H9 (cell line): ENCODE measurements at regions not wholly inside any gene's neighbourhood (a gene's known extent, or its start where the extent isn't known, plus 50 kb on each side); places are given as distances from the start of the nearest gene placed in this dataset.

Source experiments
- DNase-seq: peaks from one replicate; pipeline ENCODE4 v3.0.0-alpha.2; 2017
- H2AFZ ChIP-seq: one replicate; pipeline ENCODE4 v1.6.1; 2013; ENCODE audit warnings: mild to moderate bottlenecking, low read length, control low read depth, moderate library complexity
- H2AK5ac ChIP-seq: 2 replicates; pipeline ENCODE4 v1.6.1; 2013; ENCODE audit warnings: low read length, control low read depth, mixed read lengths; ENCODE audit not compliant: insufficient read length
- H2BK120ac ChIP-seq: one replicate; pipeline ENCODE4 v1.6.1; 2013; ENCODE audit warnings: low read depth, mild to moderate bottlenecking, low read length, control low read depth, inconsistent platforms; ENCODE audit not compliant: poor library complexity, severe bottlenecking
- H2BK12ac ChIP-seq: 2 replicates; pipeline ENCODE4 v1.6.1; 2013; ENCODE audit warnings: low read length, control low read depth, mixed read lengths, low read depth; ENCODE audit not compliant: insufficient read length
- H2BK15ac ChIP-seq: 2 replicates; pipeline ENCODE4 v1.6.1; 2013; ENCODE audit warnings: low read depth, low read length, control low read depth
- H2BK20ac ChIP-seq: one replicate; pipeline ENCODE4 v1.6.1; 2013; ENCODE audit warnings: low read depth, mild to moderate bottlenecking, low read length, control low read depth, inconsistent platforms; ENCODE audit not compliant: poor library complexity, severe bottlenecking
- H2BK5ac ChIP-seq: 2 replicates; pipeline ENCODE4 v1.6.1; 2013; ENCODE audit warnings: low read length, control low read depth, mixed read lengths; ENCODE audit not compliant: insufficient read length
- H3K14ac ChIP-seq: 2 replicates; pipeline ENCODE4 v1.6.1; 2013; ENCODE audit warnings: low read length, control low read depth; ENCODE audit not compliant: insufficient read depth
- H3K18ac ChIP-seq: 2 replicates; pipeline ENCODE4 v1.6.1; 2013; ENCODE audit warnings: low read depth, mild to moderate bottlenecking, mixed read lengths, low read length, control low read depth; ENCODE audit not compliant: insufficient read length
- H3K23ac ChIP-seq: 2 replicates; pipeline ENCODE4 v1.6.1; 2013; ENCODE audit warnings: low read length, control low read depth, mixed read lengths, low read depth; ENCODE audit not compliant: insufficient read length
- H3K23me2 ChIP-seq: 2 replicates; pipeline ENCODE4 v1.6.1; 2013; ENCODE audit warnings: low read depth, mild to moderate bottlenecking, mixed read lengths, low read length, control low read depth; ENCODE audit not compliant: insufficient read length, poor library complexity, severe bottlenecking
- H3K27ac ChIP-seq: 2 replicates; pipeline ENCODE4 v1.5.1; 2013; ENCODE audit warnings: low read length, control low read depth, mixed read lengths, low read depth; ENCODE audit not compliant: insufficient read length
- H3K27me3 ChIP-seq: 2 replicates; pipeline ENCODE4 v1.6.1; 2013; ENCODE audit warnings: low read length, control low read depth, inconsistent platforms; ENCODE audit not compliant: insufficient read depth
- H3K4ac ChIP-seq: 2 replicates; pipeline ENCODE4 v1.6.1; 2013; ENCODE audit warnings: low read depth, mild to moderate bottlenecking, control low read depth, inconsistent platforms, low read length, moderate library complexity
- H3K4me1 ChIP-seq: 2 replicates; pipeline ENCODE4 v1.6.1; 2013; ENCODE audit warnings: low read length, control low read depth, inconsistent platforms; ENCODE audit not compliant: insufficient read depth
- H3K4me2 ChIP-seq: 2 replicates; pipeline ENCODE4 v1.6.1; 2013; ENCODE audit warnings: low read length, control low read depth, mixed read lengths; ENCODE audit not compliant: insufficient read length, insufficient read depth
- H3K56ac ChIP-seq: 2 replicates; pipeline ENCODE4 v1.6.1; 2013; ENCODE audit warnings: low read depth, mild to moderate bottlenecking, mixed read lengths, low read length, control low read depth; ENCODE audit not compliant: insufficient read length
- H3K79me1 ChIP-seq: 2 replicates; pipeline ENCODE4 v1.6.1; 2013; ENCODE audit warnings: low read depth, mild to moderate bottlenecking, moderate library complexity, low read length, control low read depth, inconsistent platforms; ENCODE audit not compliant: insufficient read depth, poor library complexity, severe bottlenecking
- H3K79me2 ChIP-seq: 2 replicates; pipeline ENCODE4 v1.6.1; 2013; ENCODE audit warnings: low read length, control low read depth, inconsistent platforms; ENCODE audit not compliant: insufficient read depth
- H3K9ac ChIP-seq: 2 replicates; pipeline ENCODE4 v1.6.1; 2013; ENCODE audit warnings: low read length, control low read depth, mixed read lengths; ENCODE audit not compliant: insufficient read length; ENCODE audit errors: extremely low read depth
- H3K9me3 ChIP-seq: one replicate; pipeline ENCODE4 v1.6.1; 2013; ENCODE audit warnings: low read depth, low read length, inconsistent platforms; ENCODE audit not compliant: control insufficient read depth
- H3T11ph ChIP-seq: one replicate; pipeline ENCODE4 v1.6.1; 2013; ENCODE audit warnings: mild to moderate bottlenecking, low read length, control low read depth, inconsistent platforms
- H4K20me1 ChIP-seq: one replicate; pipeline ENCODE4 v1.6.1; 2013; ENCODE audit not compliant: control insufficient read depth, insufficient read length, insufficient read depth
- H4K5ac ChIP-seq: 2 replicates; pipeline ENCODE4 v1.6.1; 2013; ENCODE audit warnings: low read depth, mild to moderate bottlenecking, mixed read lengths, low read length, control low read depth; ENCODE audit not compliant: insufficient read length
- H4K8ac ChIP-seq: replicated peaks from 2 replicates; pipeline ENCODE4 v1.6.1; 2013; ENCODE audit warnings: low read length, control low read depth, mixed read lengths, low read depth; ENCODE audit not compliant: insufficient read length
- H4K91ac ChIP-seq: 2 replicates; pipeline ENCODE4 v1.6.1; 2013; ENCODE audit warnings: low read depth, mild to moderate bottlenecking, moderate library complexity, mixed read lengths, low read length, control low read depth; ENCODE audit not compliant: insufficient read length
- H3K27ac Mint-ChIP-seq, 3 experiments: 2 replicates in 2 of 3; 3 replicates in 1 of 3; pipeline ENCODE4 v1.8.0; 2020 to 2021; ENCODE audit warnings: mixed read lengths in 3 of 3, mild to moderate bottlenecking in 1 of 3, moderate library complexity in 1 of 3
- H3K27me3 Mint-ChIP-seq: 2 replicates; pipeline ENCODE4 v1.8.0; 2021; ENCODE audit warnings: low read depth, mild to moderate bottlenecking, moderate library complexity, mixed read lengths
- H3K36me3 Mint-ChIP-seq, 3 experiments: 2 replicates in 2 of 3; 3 replicates in 1 of 3; pipeline ENCODE4 v1.8.0; 2020 to 2021; ENCODE audit warnings: low read depth in 3 of 3, mixed read lengths in 3 of 3; ENCODE audit not compliant: insufficient read depth in 1 of 3
- H3K4me1 Mint-ChIP-seq, 2 experiments: 2 replicates each; pipeline ENCODE4 v1.8.0; 2020; ENCODE audit warnings: mixed read lengths in 2 of 2
- H3K4me3 Mint-ChIP-seq, 2 experiments: 2 replicates in 1 of 2; 3 replicates in 1 of 2; pipeline ENCODE4 v1.8.0; 2020 to 2021; ENCODE audit warnings: mild to moderate bottlenecking in 2 of 2, mixed read lengths in 2 of 2, moderate library complexity in 1 of 2
- H3K9me3 Mint-ChIP-seq, 2 experiments: 2 replicates in 1 of 2; 3 replicates in 1 of 2; pipeline ENCODE4 v1.8.0; 2020; ENCODE audit warnings: mild to moderate bottlenecking in 2 of 2, mixed read lengths in 2 of 2, moderate library complexity in 1 of 2
- CTCF ChIP-seq: fragments of 200-600 bp; sonication (generic); conservative IDR thresholded peaks from 3 replicates; pipeline ENCODE4 v1.8.0; 2021; ENCODE audit warnings: antibody characterized with exemption, mild to moderate bottlenecking
- WGBS: extraction: QIAGEN DNeasy Blood & Tissue Kit; methylation state at CpG from one replicate; pipeline ENCODE4 v1.1.7; 2013; ENCODE audit warnings: missing lambda C conversion rate, low lambda C conversion rate, mixed read lengths; ENCODE audit not compliant: insufficient read length; ENCODE audit errors: extremely low coverage; 5-methylcytosine and 5-hydroxymethylcytosine counted together

GRCh38 chr4:128542047-128542446, 254.4 kb upstream of the PGRMC2 start:
- H3K4me1 Mint-ChIP-seq: no peaks in the 10 kb centered on the region
- no peak overlapping the region for H3K27ac Mint-ChIP-seq
- TF ChIP-seq CTCF: no peak
- no peak overlapping the region for H3T11ph ChIP-seq
- H2BK120ac ChIP-seq: no peak overlapping the region
- no peak overlapping the region for H2AK5ac ChIP-seq
- H3K14ac ChIP-seq: no peak overlapping the region
- H4K5ac ChIP-seq: no peak overlapping the region
- H3K9me3 Mint-ChIP-seq: no peaks in the 10 kb centered on the region
- H3K23me2 ChIP-seq: no peaks in the 10 kb centered on the region
- no peak overlapping the region for H3K9ac ChIP-seq
- no peak overlapping the region for H4K8ac ChIP-seq
- H2BK20ac ChIP-seq: no peak overlapping the region
- H2BK12ac ChIP-seq: no peak overlapping the region
- H3K9me3 ChIP-seq: no peaks in the 10 kb centered on the region
- H3K18ac ChIP-seq: no peak overlapping the region
- H2AFZ ChIP-seq: no peak overlapping the region
- H3K4me1 ChIP-seq: no peaks in the 10 kb centered on the region
- no peaks in the 10 kb centered on the region for H4K20me1 ChIP-seq
- H3K27me3 ChIP-seq: no peaks in the 10 kb centered on the region
- WGBS: no CpG with 5 or more reads among the region's 3 CpGs
- H3K56ac ChIP-seq: no peak overlapping the region
- H3K4me3 Mint-ChIP-seq: no peak overlapping the region
- no peak overlapping the region for H3K23ac ChIP-seq
- no peaks in the 10 kb centered on the region; the same call in 1 of the 2 replicates for H3K27me3 Mint-ChIP-seq
- no peak for DNase-seq
- no peak overlapping the region for H2BK5ac ChIP-seq
- H3K79me2 ChIP-seq: no peaks in the 10 kb centered on the region
- H2BK15ac ChIP-seq: no peak overlapping the region
- no peaks in the 10 kb centered on the region for H3K36me3 Mint-ChIP-seq
- H3K79me1 ChIP-seq: no peaks in the 10 kb centered on the region
- no peak overlapping the region for H3K4me2 ChIP-seq
- no peak overlapping the region for H3K4ac ChIP-seq
- H3K27ac ChIP-seq: no peak overlapping the region
- H4K91ac ChIP-seq: no peak overlapping the region
